OCI-LY7 (cell line): ENCODE measurements at regions not wholly inside any gene's neighbourhood (a gene's known extent, or its start where the extent isn't known, plus 50 kb on each side); places are given as distances from the start of the nearest gene placed in this dataset.

Source experiments
- EZH2phosphoT487 ChIP-seq: fragments of 200-600 bp; sonication (generic); IDR thresholded peaks from 2 replicates; pipeline ENCODE4 v1.6.1; 2018; ENCODE audit warnings: low read depth, borderline replicate concordance, mild to moderate bottlenecking, mixed run types, antibody characterized with exemption, low read length, moderate library complexity, mixed read lengths
- TF ChIP-seq, protein P1 (sequence below): fragments of 200-600 bp; sonication (generic); conservative IDR thresholded peaks from 2 replicates; pipeline ENCODE4 v1.5.1; 2014; ENCODE audit warnings: mild to moderate bottlenecking, antibody characterized with exemption, low read length, moderate library complexity, mixed read lengths

DNA sequence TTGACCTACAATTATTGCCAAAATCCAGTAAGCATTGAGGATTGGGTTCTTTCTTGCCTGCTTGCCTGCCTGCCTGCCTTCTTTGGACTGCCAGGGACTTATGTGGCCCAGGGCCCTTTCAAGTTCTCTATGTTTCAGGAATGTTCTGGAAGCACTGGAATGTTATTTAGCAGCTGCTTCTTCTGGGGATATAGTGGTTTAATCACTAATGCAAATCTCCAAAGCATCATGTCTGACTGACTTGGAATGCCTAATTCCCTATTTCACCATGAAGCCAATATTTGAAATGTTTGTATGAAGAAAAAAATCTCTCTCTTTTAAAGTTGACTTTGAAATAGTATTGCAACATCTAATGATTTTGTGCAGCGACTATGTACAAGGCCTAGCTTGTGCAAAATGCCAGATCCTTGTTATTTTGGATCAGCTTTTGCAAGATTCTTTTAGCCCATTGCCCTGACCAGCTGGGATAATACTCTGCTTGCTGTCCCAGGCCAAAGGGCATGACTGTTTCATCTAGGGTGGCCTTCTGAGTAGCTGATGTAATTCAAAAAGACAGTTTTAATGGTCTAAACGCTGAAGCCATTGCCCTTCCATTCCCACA lies 204.6 kb downstream of the RND3 start:
- TF ChIP-seq, protein P1, sequence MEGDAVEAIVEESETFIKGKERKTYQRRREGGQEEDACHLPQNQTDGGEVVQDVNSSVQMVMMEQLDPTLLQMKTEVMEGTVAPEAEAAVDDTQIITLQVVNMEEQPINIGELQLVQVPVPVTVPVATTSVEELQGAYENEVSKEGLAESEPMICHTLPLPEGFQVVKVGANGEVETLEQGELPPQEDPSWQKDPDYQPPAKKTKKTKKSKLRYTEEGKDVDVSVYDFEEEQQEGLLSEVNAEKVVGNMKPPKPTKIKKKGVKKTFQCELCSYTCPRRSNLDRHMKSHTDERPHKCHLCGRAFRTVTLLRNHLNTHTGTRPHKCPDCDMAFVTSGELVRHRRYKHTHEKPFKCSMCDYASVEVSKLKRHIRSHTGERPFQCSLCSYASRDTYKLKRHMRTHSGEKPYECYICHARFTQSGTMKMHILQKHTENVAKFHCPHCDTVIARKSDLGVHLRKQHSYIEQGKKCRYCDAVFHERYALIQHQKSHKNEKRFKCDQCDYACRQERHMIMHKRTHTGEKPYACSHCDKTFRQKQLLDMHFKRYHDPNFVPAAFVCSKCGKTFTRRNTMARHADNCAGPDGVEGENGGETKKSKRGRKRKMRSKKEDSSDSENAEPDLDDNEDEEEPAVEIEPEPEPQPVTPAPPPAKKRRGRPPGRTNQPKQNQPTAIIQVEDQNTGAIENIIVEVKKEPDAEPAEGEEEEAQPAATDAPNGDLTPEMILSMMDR, result no peak
- no peak for TF ChIP-seq EZH2phosphoT487
